HCT116 (cell line): ENCODE measurements at regions not wholly inside any gene's neighbourhood (a gene's known extent, or its start where the extent isn't known, plus 50 kb on each side); places are given as distances from the start of the nearest gene placed in this dataset.

Experiments
- ATAC-seq: fragments of 200-7000 bp; cut with Tn5 transposase; 2 replicates; pipeline ENCODE4 v1.9.1; 2020; ENCODE audit warnings: mild to moderate bottlenecking, moderate library complexity
- BruUV-seq: library from RNA; stranded (reverse); fragments of 400-500 nt; replicated peaks from 2 replicates; lab custom pipeline; 2021; lab: Mats Ljungman, UMichigan
- CTCF ChIA-PET: fragments of 300-600 bp; sonication (Branson Sonifier 250); formaldehyde crosslinking; loops from one replicate; lab custom pipeline; 2021; ENCODE audit warnings: antibody characterized with exemption; lab: Charles Lee
- POLR2A ChIA-PET: fragments of 300-600, 350-600 bp; sonication (Branson Sonifier 250); formaldehyde crosslinking; loops from one replicate; lab custom pipeline; 2021; ENCODE audit warnings: antibody characterized with exemption; lab: Charles Lee
- RAD21 ChIA-PET, 2 experiments: fragments of 300-600 bp; sonication (Branson Sonifier 250); formaldehyde crosslinking; loops; one replicate each; lab custom pipeline; 2023; ENCODE audit warnings: low total read pairs in 2 of 2; ENCODE audit not compliant: uncharacterized antibody in 2 of 2, unreplicated experiment in 2 of 2, low non-redundant PET in 1 of 2; lab: Charles Lee
- DNase-seq: peaks from one replicate; pipeline ENCODE4 v3.0.0-alpha.2; 2010; ENCODE audit warnings: low read depth, low spot score
- H2AFZ ChIP-seq: fragments of 200-600 bp; shearing (Covaris generic), sonication (generic); 2 replicates; pipeline ENCODE4 v1.6.1; 2017; ENCODE audit warnings: low read depth, mixed run types, mixed read lengths, antibody characterized with exemption, low read length; ENCODE audit not compliant: poor library complexity, severe bottlenecking
- H3K27ac ChIP-seq: 2 replicates; pipeline ENCODE4 v1.5.1; 2012; ENCODE audit warnings: low read depth, low read length
- H3K27me3 ChIP-seq: fragments of 200-600 bp; sonication (generic); 2 replicates; pipeline ENCODE4 v1.6.1; 2016; ENCODE audit warnings: mixed run types, low read length, mixed read lengths; ENCODE audit not compliant: insufficient read depth
- H3K36me3 ChIP-seq, 2 experiments: fragments of 200-500 bp in 1 of 2; fragments of 200-600 bp in 1 of 2; sonication (Bioruptor generic) in 1 of 2; sonication (generic) in 1 of 2; 2 replicates each; pipeline versions ENCODE4 v1.5.1 to v1.6.1; 2014 to 2016; ENCODE audit warnings: low read length in 2 of 2, inconsistent platforms in 1 of 2, mixed read lengths in 1 of 2, mixed run types in 1 of 2; ENCODE audit not compliant: insufficient read depth in 2 of 2, control insufficient read depth in 1 of 2
- H3K4me1 ChIP-seq, 2 experiments: fragments of 200-600 bp in 1 of 2; sonication (generic) in 1 of 2; 2 replicates each; pipeline versions ENCODE4 v1.5.1 to v1.6.1; 2012 to 2017; ENCODE audit warnings: low read length in 2 of 2, inconsistent platforms in 1 of 2, mild to moderate bottlenecking in 1 of 2, mixed read lengths in 1 of 2, mixed run types in 1 of 2, moderate library complexity in 1 of 2; ENCODE audit not compliant: insufficient read depth in 2 of 2, control insufficient read depth in 1 of 2
- H3K4me2 ChIP-seq: fragments of 200-600 bp; sonication (generic); 2 replicates; pipeline ENCODE4 v1.6.1; 2017; ENCODE audit warnings: mixed run types, low read length, mixed read lengths
- H3K4me3 ChIP-seq, 2 experiments: fragments of 200-600 bp in 1 of 2; sonication (generic) in 1 of 2; replicated peaks in 1 of 2; 2 replicates each; pipeline ENCODE4 v1.5.1; 2011 to 2016; ENCODE audit warnings: low read length in 2 of 2, control low read depth in 1 of 2, low read depth in 1 of 2, mild to moderate bottlenecking in 1 of 2, mixed read lengths in 1 of 2, mixed run types in 1 of 2
- H3K79me2 ChIP-seq: fragments of 200-600 bp; sonication (generic); 2 replicates; pipeline ENCODE4 v1.6.1; 2017; ENCODE audit warnings: mild to moderate bottlenecking, mixed run types, low read length, moderate library complexity, mixed read lengths; ENCODE audit not compliant: insufficient read depth
- H3K9ac ChIP-seq: fragments of 200-600 bp; sonication (generic); 2 replicates; pipeline ENCODE4 v1.6.1; 2016; ENCODE audit warnings: low read length, mixed read lengths
- H3K9me2 ChIP-seq: fragments of 200-600 bp; sonication (generic), shearing (Covaris generic); 2 replicates; pipeline ENCODE4 v1.6.1; 2017; ENCODE audit warnings: mixed run types, mild to moderate bottlenecking, moderate library complexity; ENCODE audit not compliant: insufficient read depth
- H3K9me3 ChIP-seq, 2 experiments: fragments of 200-500 bp in 1 of 2; fragments of 200-600 bp in 1 of 2; sonication (Bioruptor generic) in 1 of 2; sonication (generic) in 1 of 2; 2 replicates each; pipeline ENCODE4 v1.6.1; 2014 to 2017; ENCODE audit warnings: low read length in 2 of 2, mixed read lengths in 2 of 2, inconsistent platforms in 1 of 2, low read depth in 1 of 2, mild to moderate bottlenecking in 1 of 2, mixed run types in 1 of 2, moderate library complexity in 1 of 2; ENCODE audit not compliant: control insufficient read depth in 1 of 2, insufficient read depth in 1 of 2
- H4K20me1 ChIP-seq: fragments of 200-600 bp; sonication (generic), shearing (Covaris generic); 2 replicates; pipeline ENCODE4 v1.6.1; 2017; ENCODE audit warnings: mixed run types, mild to moderate bottlenecking, moderate library complexity; ENCODE audit not compliant: insufficient read depth
- ATF3 ChIP-seq: IDR thresholded peaks from 2 replicates; pipeline ENCODE4 v1.6.1; 2012
- CBX3 ChIP-seq: IDR thresholded peaks from 2 replicates; pipeline ENCODE4 v1.6.1; 2012; ENCODE audit warnings: low read depth
- ELF1 ChIP-seq: IDR thresholded peaks from 2 replicates; pipeline ENCODE4 v1.6.1; 2012; ENCODE audit warnings: low read depth, borderline replicate concordance
- JUND ChIP-seq: IDR thresholded peaks from 2 replicates; pipeline ENCODE4 v1.6.1; 2012
- POLR2A ChIP-seq: IDR thresholded peaks from 2 replicates; pipeline ENCODE4 v1.7.0; 2011; ENCODE audit warnings: borderline replicate concordance; ENCODE audit not compliant: insufficient read depth, insufficient read length; ENCODE audit errors: extremely low read depth
- REST ChIP-seq: IDR thresholded peaks from 2 replicates; pipeline ENCODE4 v1.6.1; 2012; ENCODE audit warnings: low read depth
- SP1 ChIP-seq: IDR thresholded peaks from 2 replicates; pipeline ENCODE4 v1.6.1; 2012; ENCODE audit warnings: low read depth
- YY1 ChIP-seq: IDR thresholded peaks from 2 replicates; pipeline ENCODE4 v1.6.1; 2011; ENCODE audit warnings: low read length, low read depth, moderate library complexity, mild to moderate bottlenecking; ENCODE audit not compliant: insufficient replicate concordance; ENCODE audit errors: extremely low read depth
- intact Hi-C: fragments of 100-400 bp; cut with micrococcal nuclease; formaldehyde crosslinking; loops from 2 replicates; pipeline ENCODE4 v1.10.0; 2022
- TF ChIP-seq, protein P1 (sequence below), 3 experiments: fragments of 200-600 bp in 1 of 3; sonication (generic) in 1 of 3; IDR thresholded peaks in 2 of 3; conservative IDR thresholded peaks in 1 of 3; 2 replicates each; pipeline ENCODE4 v1.5.1; 2012 to 2017; ENCODE audit warnings: low read depth in 2 of 3, low read length in 2 of 3, antibody characterized with exemption in 1 of 3, borderline replicate concordance in 1 of 3, control low read depth in 1 of 3, mild to moderate bottlenecking in 1 of 3, mixed read lengths in 1 of 3, mixed run types in 1 of 3, moderate library complexity in 1 of 3; ENCODE audit not compliant: insufficient read depth in 1 of 3
- TF ChIP-seq, protein P2 (sequence below): IDR thresholded peaks from 2 replicates; pipeline ENCODE4 v1.6.1; 2011; ENCODE audit warnings: mild to moderate bottlenecking, low read length, moderate library complexity; ENCODE audit not compliant: insufficient replicate concordance; ENCODE audit errors: extremely low read depth

DNA sequence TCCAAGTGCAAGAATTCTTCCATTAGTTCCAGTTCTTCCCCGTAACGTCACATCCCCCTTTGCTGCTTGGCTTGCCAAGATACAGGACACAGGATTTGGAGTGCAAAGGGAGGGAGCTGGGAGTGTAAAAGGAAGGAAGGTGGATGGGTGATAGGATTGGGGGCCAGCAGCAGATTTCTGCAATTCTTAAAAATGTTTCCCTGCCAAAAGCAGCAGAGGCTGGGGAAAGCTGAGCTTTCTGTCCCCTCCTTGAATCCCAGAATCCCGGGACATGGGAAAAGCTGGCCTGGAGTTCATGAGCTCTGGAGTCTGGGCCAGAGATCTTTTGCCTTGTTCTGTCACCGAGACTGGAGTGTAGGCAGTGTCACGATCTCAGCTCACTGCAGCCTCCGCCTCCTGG, 60.0 kb upstream of the EPB41L1 start:
- Histone ChIP-seq H3K9me3 (no peaks in the 10 kb centered on the region), H3K27ac (peak overlapping the region; percentile 68), H3K9ac (peak overlapping the region; percentile 75), H2AFZ (peak overlapping the region; percentile 40), H3K9me2 (no peaks in the 10 kb centered on the region), H3K4me3 (peak overlapping the region; percentile 82 to 87), H3K4me2 (peak overlapping the region; percentile 100), H3K36me3 (no peaks in the 10 kb centered on the region), H3K27me3 (no peaks in the 10 kb centered on the region), H3K4me1 (peaks cover 40 to 75% of the 10 kb centered on the region in 2 experiments), H4K20me1 (no peaks in the 10 kb centered on the region), H3K79me2 (no peaks in the 10 kb centered on the region)
- CTCF ChIA-PET, result interaction anchor here (0.6 to 1.0 kb wide), 2 partner anchors 100 to 102 kb away, joined by 3 to 4 read pairs; no protein-coding TSS in a partner anchor
- intact Hi-C loops, result no loop called here
- ATAC-seq (no peak), DNase-seq (no peak)
- peak; percentile 59 for TF ChIP-seq SP1
- 0 out of 2 replicates have a peak, but pooled peaks have one; percentile 23 for TF ChIP-seq CBX3
- TF ChIP-seq POLR2A, result no peak
- no peak for TF ChIP-seq REST
- RAD21 ChIA-PET, result interaction anchor here in 1 of 2 experiments (1.3 kb wide), 1 partner anchor 44 kb away, joined by 5 read pairs; no protein-coding TSS in a partner anchor
- BruUV-seq, result no TSS peak
- POLR2A ChIA-PET, result interaction anchor here (4.7 kb wide), 1 partner anchor 9 kb away, joined by 20 read pairs; no protein-coding TSS in a partner anchor

DNA sequence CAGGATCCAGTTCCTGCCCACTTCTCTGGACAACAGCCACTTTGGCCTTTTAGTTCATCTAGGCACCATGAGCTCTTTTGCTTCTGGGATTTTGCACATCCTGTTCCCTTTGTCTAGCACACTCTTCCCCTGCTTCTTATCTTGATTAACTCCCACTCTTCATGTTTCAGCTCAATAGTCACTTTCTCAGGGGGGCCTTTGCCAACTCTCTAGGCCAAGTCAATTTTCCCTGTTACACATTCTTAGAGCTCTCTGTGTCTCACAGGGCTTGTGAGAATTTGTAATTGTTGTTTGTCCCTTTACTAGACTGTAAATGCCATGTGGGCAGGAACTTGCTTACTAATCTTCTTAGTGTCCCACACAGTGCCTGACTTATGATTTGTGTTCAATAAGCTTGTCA, 58.1 kb upstream of the EPB41L1 start:
- no peaks in the 10 kb centered on the region for H3K36me3 ChIP-seq
- peak overlapping the region; percentile 11; the same call in 1 of the 2 replicates for H3K27ac ChIP-seq
- H2AFZ ChIP-seq, result no peak overlapping the region
- BruUV-seq, result no TSS peak
- H3K27me3 ChIP-seq, result no peaks in the 10 kb centered on the region
- ChIA-PET POLR2A (interaction anchor here (4.7 kb wide), 1 partner anchor 11 kb away, joined by 20 read pairs; no protein-coding TSS in a partner anchor), CTCF (interaction anchor here (0.8 to 1.3 kb wide), 2 partner anchors 42 to 105 kb away, joined by 4 read pairs; no protein-coding TSS in a partner anchor), RAD21 (interaction anchor here in 1 of 2 experiments (1.1 kb wide), 1 partner anchor 102 kb away, joined by 3 read pairs; no protein-coding TSS in a partner anchor)
- H4K20me1 ChIP-seq, result no peaks in the 10 kb centered on the region
- no peaks in the 10 kb centered on the region for H3K9me3 ChIP-seq
- no peaks in the 10 kb centered on the region for H3K9me2 ChIP-seq
- DNase-seq (no peak), ATAC-seq (no peak)
- peaks cover 40 to 71% of the 10 kb centered on the region in 2 experiments for H3K4me1 ChIP-seq
- intact Hi-C loops, result no loop called here
- H3K9ac ChIP-seq, result peak overlapping the region; percentile 41
- peak overlapping the region; percentile 100 for H3K4me2 ChIP-seq
- H3K79me2 ChIP-seq, result no peaks in the 10 kb centered on the region
- no peak overlapping the region for H3K4me3 ChIP-seq
- TF ChIP-seq, protein P1, sequence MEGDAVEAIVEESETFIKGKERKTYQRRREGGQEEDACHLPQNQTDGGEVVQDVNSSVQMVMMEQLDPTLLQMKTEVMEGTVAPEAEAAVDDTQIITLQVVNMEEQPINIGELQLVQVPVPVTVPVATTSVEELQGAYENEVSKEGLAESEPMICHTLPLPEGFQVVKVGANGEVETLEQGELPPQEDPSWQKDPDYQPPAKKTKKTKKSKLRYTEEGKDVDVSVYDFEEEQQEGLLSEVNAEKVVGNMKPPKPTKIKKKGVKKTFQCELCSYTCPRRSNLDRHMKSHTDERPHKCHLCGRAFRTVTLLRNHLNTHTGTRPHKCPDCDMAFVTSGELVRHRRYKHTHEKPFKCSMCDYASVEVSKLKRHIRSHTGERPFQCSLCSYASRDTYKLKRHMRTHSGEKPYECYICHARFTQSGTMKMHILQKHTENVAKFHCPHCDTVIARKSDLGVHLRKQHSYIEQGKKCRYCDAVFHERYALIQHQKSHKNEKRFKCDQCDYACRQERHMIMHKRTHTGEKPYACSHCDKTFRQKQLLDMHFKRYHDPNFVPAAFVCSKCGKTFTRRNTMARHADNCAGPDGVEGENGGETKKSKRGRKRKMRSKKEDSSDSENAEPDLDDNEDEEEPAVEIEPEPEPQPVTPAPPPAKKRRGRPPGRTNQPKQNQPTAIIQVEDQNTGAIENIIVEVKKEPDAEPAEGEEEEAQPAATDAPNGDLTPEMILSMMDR (IDR thresholded peaks at IDR 0.05 in 2 of 3, conservative IDR thresholded peaks at IDR 0.05 in 1 of 3; ENCODE audit: borderline replicate concordance in 1 of 3, insufficient read depth in 1 of 3, low read depth in 2 of 3, low read length in 2 of 3), result no peak
- TF ChIP-seq CBX3 (no peak), ELF1 (no peak), JUND (no peak), SP1 (no peak), ATF3 (no peak), YY1 (no peak)
- TF ChIP-seq, protein P2, sequence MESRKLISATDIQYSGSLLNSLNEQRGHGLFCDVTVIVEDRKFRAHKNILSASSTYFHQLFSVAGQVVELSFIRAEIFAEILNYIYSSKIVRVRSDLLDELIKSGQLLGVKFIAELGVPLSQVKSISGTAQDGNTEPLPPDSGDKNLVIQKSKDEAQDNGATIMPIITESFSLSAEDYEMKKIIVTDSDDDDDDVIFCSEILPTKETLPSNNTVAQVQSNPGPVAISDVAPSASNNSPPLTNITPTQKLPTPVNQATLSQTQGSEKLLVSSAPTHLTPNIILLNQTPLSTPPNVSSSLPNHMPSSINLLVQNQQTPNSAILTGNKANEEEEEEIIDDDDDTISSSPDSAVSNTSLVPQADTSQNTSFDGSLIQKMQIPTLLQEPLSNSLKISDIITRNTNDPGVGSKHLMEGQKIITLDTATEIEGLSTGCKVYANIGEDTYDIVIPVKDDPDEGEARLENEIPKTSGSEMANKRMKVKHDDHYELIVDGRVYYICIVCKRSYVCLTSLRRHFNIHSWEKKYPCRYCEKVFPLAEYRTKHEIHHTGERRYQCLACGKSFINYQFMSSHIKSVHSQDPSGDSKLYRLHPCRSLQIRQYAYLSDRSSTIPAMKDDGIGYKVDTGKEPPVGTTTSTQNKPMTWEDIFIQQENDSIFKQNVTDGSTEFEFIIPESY, result no peak
